D721Med (cell line): ENCODE measurements at regions not wholly inside any gene's neighbourhood (a gene's known extent, or its start where the extent isn't known, plus 50 kb on each side); places are given as distances from the start of the nearest gene placed in this dataset.

Source experiments
- DNase-seq: peaks from one replicate; pipeline ENCODE4 v3.0.0; 2011; ENCODE audit warnings: low spot score; ENCODE audit not compliant: insufficient read length
- FAIRE-seq: peaks from 2 replicates; lab custom pipeline; 2011; peaks lifted over from hg19 to GRCh38; lab: Jason Lieb, UNC
- TF ChIP-seq, protein P1 (sequence below): IDR thresholded peaks from 2 replicates; pipeline ENCODE4 v1.5.1; 2012; ENCODE audit warnings: mild to moderate bottlenecking, control low read depth; ENCODE audit not compliant: insufficient read depth; ENCODE audit errors: missing control alignments

DNA sequence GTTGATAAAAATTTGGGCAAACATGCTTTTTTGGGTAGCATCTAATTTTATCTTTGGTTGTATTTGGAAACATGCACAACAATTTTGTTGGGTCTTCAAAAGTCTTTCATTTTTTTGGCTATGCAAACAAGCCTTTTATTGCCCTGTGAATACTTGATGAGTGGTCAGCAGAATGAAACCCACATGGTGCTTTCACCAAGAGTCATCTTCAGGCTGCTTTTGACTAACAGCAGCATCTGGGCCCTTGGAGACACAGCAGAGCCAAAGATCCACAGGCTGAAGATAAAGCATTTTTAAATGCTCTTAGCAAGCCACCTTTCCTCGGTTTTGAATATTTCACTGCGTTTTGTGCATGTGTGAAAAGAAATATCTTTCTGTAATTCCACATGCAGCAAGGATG lies 154.9 kb downstream of the FGF9 start:
- no peak for DNase-seq
- TF ChIP-seq, protein P1, sequence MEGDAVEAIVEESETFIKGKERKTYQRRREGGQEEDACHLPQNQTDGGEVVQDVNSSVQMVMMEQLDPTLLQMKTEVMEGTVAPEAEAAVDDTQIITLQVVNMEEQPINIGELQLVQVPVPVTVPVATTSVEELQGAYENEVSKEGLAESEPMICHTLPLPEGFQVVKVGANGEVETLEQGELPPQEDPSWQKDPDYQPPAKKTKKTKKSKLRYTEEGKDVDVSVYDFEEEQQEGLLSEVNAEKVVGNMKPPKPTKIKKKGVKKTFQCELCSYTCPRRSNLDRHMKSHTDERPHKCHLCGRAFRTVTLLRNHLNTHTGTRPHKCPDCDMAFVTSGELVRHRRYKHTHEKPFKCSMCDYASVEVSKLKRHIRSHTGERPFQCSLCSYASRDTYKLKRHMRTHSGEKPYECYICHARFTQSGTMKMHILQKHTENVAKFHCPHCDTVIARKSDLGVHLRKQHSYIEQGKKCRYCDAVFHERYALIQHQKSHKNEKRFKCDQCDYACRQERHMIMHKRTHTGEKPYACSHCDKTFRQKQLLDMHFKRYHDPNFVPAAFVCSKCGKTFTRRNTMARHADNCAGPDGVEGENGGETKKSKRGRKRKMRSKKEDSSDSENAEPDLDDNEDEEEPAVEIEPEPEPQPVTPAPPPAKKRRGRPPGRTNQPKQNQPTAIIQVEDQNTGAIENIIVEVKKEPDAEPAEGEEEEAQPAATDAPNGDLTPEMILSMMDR: no peak
- no peak for FAIRE-seq

DNA sequence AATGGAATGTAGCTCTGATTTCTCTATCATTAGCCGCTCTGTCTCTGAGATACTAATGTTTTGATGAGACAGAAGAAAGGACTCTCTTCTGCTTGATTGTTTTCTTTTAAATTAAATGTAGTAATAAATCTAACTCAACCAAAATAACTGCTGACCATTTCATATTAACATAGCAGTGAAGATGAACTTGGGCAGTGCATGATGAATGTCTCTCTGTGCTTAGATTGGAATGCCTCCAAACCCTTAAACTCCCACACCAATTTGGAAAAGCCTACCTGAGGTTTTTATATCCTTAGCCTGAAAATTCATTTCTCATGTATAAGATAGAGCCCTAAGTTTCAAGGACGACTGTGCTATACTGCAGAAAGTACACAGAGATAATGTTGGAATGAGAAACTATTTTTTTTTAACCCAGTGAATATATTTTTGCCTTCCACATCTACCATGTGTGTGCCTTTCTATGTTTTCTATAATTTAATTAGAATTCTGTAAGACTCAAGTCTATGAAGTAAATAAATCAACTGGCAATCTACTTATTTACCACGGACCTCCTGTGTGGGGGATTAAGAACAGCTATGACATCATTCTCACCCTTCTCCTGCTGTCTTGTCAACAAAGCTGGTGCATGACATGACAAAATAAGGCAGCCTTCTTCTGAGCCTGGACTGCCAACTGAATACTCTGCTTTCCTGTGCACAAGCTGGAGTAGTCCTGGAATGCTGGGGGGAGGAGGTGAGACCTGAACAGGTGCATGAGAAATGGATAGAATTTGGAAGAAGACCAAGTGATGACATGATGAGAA lies 155.5 kb downstream of the FGF9 start:
- DNase-seq: no peak
- FAIRE-seq: no peak
- TF ChIP-seq, protein P1: no peak

DNA sequence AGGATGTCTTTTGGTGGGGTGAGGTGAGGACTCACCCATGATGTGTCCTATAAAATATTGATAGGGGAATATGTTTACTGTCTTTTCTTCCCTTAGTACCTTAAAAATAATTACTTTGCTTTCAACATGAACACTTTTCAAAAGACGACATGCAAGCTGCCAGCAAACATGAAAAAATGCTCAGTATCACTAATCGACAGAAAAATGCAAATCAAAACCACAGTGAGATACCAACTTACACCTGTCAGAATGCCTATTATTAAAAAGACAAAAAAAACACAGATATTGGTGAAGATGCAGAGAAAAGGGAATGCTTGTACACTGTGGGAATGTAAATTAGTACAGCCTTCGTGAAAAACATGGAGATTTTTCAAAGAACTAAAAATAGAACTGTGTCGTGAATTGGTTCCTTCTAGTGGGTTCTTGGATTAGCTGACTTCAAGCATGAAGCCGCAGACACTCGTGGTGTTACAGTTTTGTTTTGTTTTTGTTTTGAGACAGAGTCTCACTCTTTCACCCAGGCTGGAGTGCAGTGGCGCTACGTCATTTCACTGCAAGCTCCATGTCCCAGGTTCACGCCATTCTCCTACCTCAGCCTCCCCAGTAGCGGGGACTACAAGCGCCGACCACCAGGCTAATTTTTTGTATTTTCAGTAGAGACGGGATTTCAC lies 160.9 kb downstream of the FGF9 start:
- TF ChIP-seq, protein P1: no peak
- FAIRE-seq: no peak
- no peak for DNase-seq

DNA sequence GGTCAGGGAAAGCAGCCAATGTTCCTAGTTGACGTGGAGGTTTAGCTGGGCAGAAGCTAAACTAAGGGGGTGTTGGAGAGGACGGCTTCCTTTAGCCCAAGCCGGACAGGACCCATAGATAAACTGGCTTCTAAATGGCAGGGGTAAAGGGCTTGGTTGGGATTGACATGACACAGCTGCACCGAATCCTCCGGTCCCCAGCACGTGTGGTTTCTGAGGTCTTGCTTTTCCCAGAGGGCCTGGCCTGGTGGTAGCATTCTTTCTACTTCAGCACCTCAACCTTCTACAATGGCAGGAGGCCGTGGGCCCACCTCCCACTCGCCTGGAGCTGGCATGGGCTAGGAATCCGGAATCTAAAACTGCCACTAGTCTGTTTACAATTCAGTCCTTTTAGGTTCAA lies 163.0 kb downstream of the FGF9 start:
- DNase-seq (no peak), FAIRE-seq (no peak)
- TF ChIP-seq, protein P1: no peak

DNA sequence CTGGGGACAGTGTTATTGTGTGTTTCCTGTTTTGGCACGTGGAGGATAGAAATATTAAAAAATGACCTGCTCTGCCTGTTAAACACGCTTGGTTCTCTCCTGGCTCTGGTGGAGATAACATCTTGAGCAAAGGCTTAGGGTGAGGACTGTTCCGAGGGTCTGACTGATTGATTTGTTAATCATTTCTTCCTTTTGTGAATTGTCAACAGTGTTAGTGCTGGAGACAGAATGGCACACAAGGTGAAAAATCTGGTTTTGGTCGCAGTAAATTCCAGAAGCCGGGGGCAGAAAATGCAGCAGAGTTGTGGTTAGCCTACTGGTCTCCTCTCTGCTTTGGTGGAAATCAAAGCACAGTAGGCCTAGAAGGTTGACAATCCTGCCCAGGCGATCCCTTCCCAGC lies 163.6 kb downstream of the FGF9 start:
- DNase-seq: no peak
- TF ChIP-seq, protein P1: no peak
- FAIRE-seq: no peak

DNA sequence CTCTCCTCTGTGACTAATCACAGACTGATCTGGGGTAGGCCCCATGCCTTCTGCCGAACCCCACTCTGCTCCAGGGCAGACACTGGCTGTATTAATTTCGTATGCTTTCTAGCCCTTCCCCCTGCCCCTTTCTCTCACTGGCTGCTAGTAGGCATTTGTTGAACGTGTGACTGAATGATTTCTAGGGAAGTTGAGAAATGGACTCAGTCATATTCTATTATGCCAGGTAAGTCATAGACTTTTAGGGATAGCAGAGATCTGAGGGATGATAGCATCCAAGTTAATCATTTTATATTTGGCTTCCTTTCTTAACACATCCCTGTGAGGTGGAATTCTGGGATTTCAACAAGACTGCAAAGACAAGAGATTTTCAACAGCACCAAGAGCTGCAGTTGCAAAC lies 166.4 kb downstream of the FGF9 start:
- TF ChIP-seq, protein P1: no peak
- DNase-seq (no peak), FAIRE-seq (no peak)
